ENCODE measurements at regions not wholly inside any gene's neighbourhood (a gene's known extent, or its start where the extent isn't known, plus 50 kb on each side); places are given as distances from the start of the nearest gene placed in this dataset.

DNA sequence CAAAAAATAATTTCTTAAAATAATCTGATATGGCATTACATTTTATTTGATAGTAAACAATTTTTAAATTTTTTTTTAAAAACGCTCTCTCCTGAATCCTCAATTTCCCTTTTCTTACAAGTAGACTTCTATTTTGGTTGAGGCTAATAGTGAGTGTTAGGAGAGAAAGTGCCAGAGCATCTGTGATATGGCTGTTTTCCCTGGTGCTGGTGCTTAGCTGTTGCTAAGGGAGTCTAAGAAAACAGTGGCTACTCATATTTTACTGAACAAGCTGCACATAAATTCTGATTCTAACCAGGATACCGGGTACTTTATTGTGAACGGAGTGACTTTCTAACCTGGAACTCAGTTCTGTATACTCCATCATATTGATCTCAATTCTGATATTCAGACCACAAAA lies 311.1 kb upstream of the KIAA1217 start:
- TF ChIP-seq, protein P1, sequence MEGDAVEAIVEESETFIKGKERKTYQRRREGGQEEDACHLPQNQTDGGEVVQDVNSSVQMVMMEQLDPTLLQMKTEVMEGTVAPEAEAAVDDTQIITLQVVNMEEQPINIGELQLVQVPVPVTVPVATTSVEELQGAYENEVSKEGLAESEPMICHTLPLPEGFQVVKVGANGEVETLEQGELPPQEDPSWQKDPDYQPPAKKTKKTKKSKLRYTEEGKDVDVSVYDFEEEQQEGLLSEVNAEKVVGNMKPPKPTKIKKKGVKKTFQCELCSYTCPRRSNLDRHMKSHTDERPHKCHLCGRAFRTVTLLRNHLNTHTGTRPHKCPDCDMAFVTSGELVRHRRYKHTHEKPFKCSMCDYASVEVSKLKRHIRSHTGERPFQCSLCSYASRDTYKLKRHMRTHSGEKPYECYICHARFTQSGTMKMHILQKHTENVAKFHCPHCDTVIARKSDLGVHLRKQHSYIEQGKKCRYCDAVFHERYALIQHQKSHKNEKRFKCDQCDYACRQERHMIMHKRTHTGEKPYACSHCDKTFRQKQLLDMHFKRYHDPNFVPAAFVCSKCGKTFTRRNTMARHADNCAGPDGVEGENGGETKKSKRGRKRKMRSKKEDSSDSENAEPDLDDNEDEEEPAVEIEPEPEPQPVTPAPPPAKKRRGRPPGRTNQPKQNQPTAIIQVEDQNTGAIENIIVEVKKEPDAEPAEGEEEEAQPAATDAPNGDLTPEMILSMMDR (IDR thresholded peaks at IDR 0.05) = no peak
- TF ChIP-seq POLR2A (IDR thresholded peaks at IDR 0.05) (no peak), POLR2AphosphoS5 (IDR thresholded peaks at IDR 0.05) (no peak)
